Vagina (tissue), 2 donors: ENCODE measurements at regions not wholly inside any gene's neighbourhood (a gene's known extent, or its start where the extent isn't known, plus 50 kb on each side); places are given as distances from the start of the nearest gene placed in this dataset.

ENCODE experiments used
- CTCF ChIP-seq, 3 experiments: fragments of 450-650 bp in 2 of 3; fragments of 200-600 bp in 1 of 3; sonication (generic) in 1 of 3; IDR thresholded peaks; one replicate each; pipeline ENCODE4 v1.5.1; 2017 to 2019; ENCODE audit warnings: antibody characterized with exemption in 3 of 3, mild to moderate bottlenecking in 2 of 3, moderate library complexity in 2 of 3
- POLR2AphosphoS5 ChIP-seq, 2 donors: sonication (generic); formaldehyde crosslinking; IDR thresholded peaks; one replicate each; pipeline ENCODE4 v1.9.0; 2017; ENCODE audit warnings: antibody characterized with exemption in 2 of 2, mild to moderate bottlenecking in 2 of 2, low read depth in 1 of 2; ENCODE audit not compliant: insufficient read depth in 1 of 2

- TF ChIP-seq CTCF (IDR thresholded peaks at IDR 0.05): no peak
- TF ChIP-seq POLR2AphosphoS5 (IDR thresholded peaks at IDR 0.05; ENCODE audit: insufficient read depth in 1 of 2, low read depth in 1 of 2): no peak
Measured at GRCh38 chr3:82031596-82031995, 270.2 kb upstream of the GBE1 start.
